OCI-LY7 (cell line): ENCODE measurements at regions not wholly inside any gene's neighbourhood (a gene's known extent, or its start where the extent isn't known, plus 50 kb on each side); places are given as distances from the start of the nearest gene placed in this dataset.

Experiments
- BruUV-seq: library from RNA; stranded (reverse); fragments of 400-500 nt; replicated peaks from 2 replicates; lab custom pipeline; 2021; lab: Mats Ljungman, UMichigan
- CTCF ChIA-PET: fragments of 300-600 bp; sonication (Branson Sonifier 250); formaldehyde crosslinking; loops from one replicate; lab custom pipeline; 2022; ENCODE audit warnings: antibody characterized with exemption; ENCODE audit not compliant: unreplicated experiment; lab: Charles Lee
- POLR2A ChIA-PET: fragments of 300-600 bp; sonication (Branson Sonifier 250); formaldehyde crosslinking; loops from one replicate; lab custom pipeline; 2022; ENCODE audit warnings: antibody characterized with exemption; lab: Charles Lee
- DNase-seq: peaks from one replicate; pipeline ENCODE4 v3.0.0-alpha.2; 2015; ENCODE audit warnings: low spot score
- H2AFZ ChIP-seq: fragments of 200-600 bp; sonication (generic), shearing (Covaris generic); 2 replicates; pipeline ENCODE4 v1.6.1; 2014; ENCODE audit warnings: mild to moderate bottlenecking, antibody characterized with exemption, low read length, moderate library complexity
- H3K27ac ChIP-seq: fragments of 200-600 bp; sonication (generic); 2 replicates; pipeline ENCODE4 v1.5.1; 2014; ENCODE audit warnings: mixed run types, low read depth, mild to moderate bottlenecking, moderate library complexity, low read length, inconsistent platforms; ENCODE audit not compliant: poor library complexity, severe bottlenecking
- H3K36me3 ChIP-seq: fragments of 200-600 bp; sonication (generic); 2 replicates; pipeline ENCODE4 v1.6.1; 2014; ENCODE audit warnings: mild to moderate bottlenecking, antibody characterized with exemption, low read length, moderate library complexity, mixed read lengths; ENCODE audit not compliant: insufficient read depth
- H3K4me1 ChIP-seq: fragments of 200-600 bp; sonication (generic); 2 replicates; pipeline ENCODE4 v1.5.1; 2014; ENCODE audit warnings: mild to moderate bottlenecking, low read length; ENCODE audit not compliant: insufficient read depth, poor library complexity, severe bottlenecking
- H3K4me2 ChIP-seq: fragments of 200-600 bp; sonication (generic); 2 replicates; pipeline ENCODE4 v1.6.1; 2014; ENCODE audit warnings: mild to moderate bottlenecking, low read length
- H3K4me3 ChIP-seq: fragments of 200-600 bp; sonication (generic); 2 replicates; pipeline ENCODE4 v1.5.1; 2014; ENCODE audit warnings: mild to moderate bottlenecking, low read depth, low read length; ENCODE audit not compliant: poor library complexity, severe bottlenecking
- H3K79me2 ChIP-seq: fragments of 200-600 bp; sonication (generic); 2 replicates; pipeline ENCODE4 v1.6.1; 2016; ENCODE audit warnings: low read depth, mild to moderate bottlenecking, low read length, moderate library complexity, mixed read lengths; ENCODE audit not compliant: insufficient read depth
- H3K9me2 ChIP-seq: fragments of 200-600 bp; sonication (generic); 2 replicates; pipeline ENCODE4 v1.6.1; 2016; ENCODE audit warnings: mild to moderate bottlenecking, low read length, mixed read lengths; ENCODE audit not compliant: insufficient read depth
- H3K9me3 ChIP-seq: fragments of 200-600 bp; sonication (generic); 2 replicates; pipeline ENCODE4 v1.6.1; 2014; ENCODE audit warnings: mild to moderate bottlenecking, mixed run types, low read length, mixed read lengths
- H4K20me1 ChIP-seq: fragments of 200-600 bp; sonication (generic); 2 replicates; pipeline ENCODE4 v1.6.1; 2014; ENCODE audit warnings: mild to moderate bottlenecking, antibody characterized with exemption, low read length, moderate library complexity, mixed read lengths; ENCODE audit not compliant: insufficient read depth
- EZH2phosphoT487 ChIP-seq: fragments of 200-600 bp; sonication (generic); IDR thresholded peaks from 2 replicates; pipeline ENCODE4 v1.6.1; 2018; ENCODE audit warnings: low read depth, borderline replicate concordance, mild to moderate bottlenecking, mixed run types, antibody characterized with exemption, low read length, moderate library complexity, mixed read lengths
- intact Hi-C: fragments of 100-400 bp; cut with micrococcal nuclease; formaldehyde crosslinking; loops from one replicate; pipeline ENCODE4 v1.10.0; 2022; ENCODE audit not compliant: unreplicated experiment
- TF ChIP-seq, protein P1 (sequence below): fragments of 200-600 bp; sonication (generic); conservative IDR thresholded peaks from 2 replicates; pipeline ENCODE4 v1.5.1; 2014; ENCODE audit warnings: mild to moderate bottlenecking, antibody characterized with exemption, low read length, moderate library complexity, mixed read lengths

GRCh38 chr13:80101040-80101439 lies 239.9 kb downstream of the SPRY2 start:
- POLR2A ChIA-PET: no interaction called here
- no peak overlapping the region for H3K4me2 ChIP-seq
- H3K79me2 ChIP-seq: no peaks in the 10 kb centered on the region
- no peaks in the 10 kb centered on the region for H3K9me2 ChIP-seq
- TF ChIP-seq EZH2phosphoT487: no peak
- H3K36me3 ChIP-seq: no peaks in the 10 kb centered on the region
- no peak overlapping the region for H3K27ac ChIP-seq
- no TSS peak for BruUV-seq
- H3K4me3 ChIP-seq: no peak overlapping the region
- intact Hi-C loops: no loop called here
- no peaks in the 10 kb centered on the region for H3K4me1 ChIP-seq
- DNase-seq: no peak
- no peak overlapping the region for H2AFZ ChIP-seq
- CTCF ChIA-PET: no interaction called here
- no peaks in the 10 kb centered on the region for H4K20me1 ChIP-seq
- no peaks in the 10 kb centered on the region for H3K9me3 ChIP-seq

DNA sequence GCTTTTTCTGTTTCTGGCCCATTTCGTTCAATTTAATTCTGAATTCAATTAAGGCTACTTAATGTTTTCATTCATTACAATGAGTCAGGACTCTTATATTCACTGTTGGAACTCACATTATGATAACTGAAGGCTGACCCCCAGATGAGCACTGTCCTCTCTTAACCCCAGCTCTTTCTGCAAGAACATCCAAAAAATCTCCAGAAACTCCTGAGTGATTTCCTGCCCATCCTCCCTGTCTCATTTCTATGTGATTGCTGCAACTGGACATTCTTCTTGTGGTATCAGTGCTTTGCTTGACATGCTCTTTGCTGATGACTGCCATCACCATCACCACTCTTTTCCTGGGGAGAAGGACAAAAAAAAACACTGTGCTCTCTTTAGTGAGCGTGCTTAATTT lies 240.3 kb downstream of the SPRY2 start:
- H3K36me3 ChIP-seq: no peaks in the 10 kb centered on the region
- ChIA-PET POLR2A (no interaction called here), CTCF (no interaction called here)
- H3K9me3 ChIP-seq: no peaks in the 10 kb centered on the region
- H3K9me2 ChIP-seq: no peaks in the 10 kb centered on the region
- H3K4me1 ChIP-seq: no peaks in the 10 kb centered on the region
- no peaks in the 10 kb centered on the region for H3K79me2 ChIP-seq
- H4K20me1 ChIP-seq: no peaks in the 10 kb centered on the region
- no peak overlapping the region for H3K4me2 ChIP-seq
- no TSS peak for BruUV-seq
- no peak for TF ChIP-seq EZH2phosphoT487
- H3K27ac ChIP-seq: no peak overlapping the region
- no peak overlapping the region for H2AFZ ChIP-seq
- no peak overlapping the region for H3K4me3 ChIP-seq
- no peak for DNase-seq
- intact Hi-C loops: no loop called here

DNA sequence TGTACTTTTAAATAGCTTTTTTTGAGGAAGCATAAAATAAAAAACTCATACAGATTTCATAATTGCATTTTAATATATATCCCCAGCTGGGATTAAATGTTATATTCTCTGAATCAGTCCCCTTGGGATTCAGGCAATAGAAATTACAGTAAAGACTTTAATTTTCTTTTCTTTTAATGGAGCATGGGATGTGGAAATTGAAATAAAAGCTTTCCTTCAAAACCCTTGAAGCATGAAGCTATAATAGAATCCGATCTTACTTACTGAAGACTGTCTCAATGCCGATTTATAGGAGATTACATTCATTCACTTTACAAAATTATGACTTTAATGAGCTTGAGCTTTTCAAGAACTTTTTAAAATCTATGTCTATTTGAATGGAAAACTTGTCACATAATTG lies 243.4 kb downstream of the SPRY2 start:
- no peak overlapping the region for H3K27ac ChIP-seq
- intact Hi-C loops: no loop called here
- H3K4me3 ChIP-seq: no peak overlapping the region
- no peaks in the 10 kb centered on the region for H4K20me1 ChIP-seq
- TF ChIP-seq EZH2phosphoT487: no peak
- TF ChIP-seq, protein P1, sequence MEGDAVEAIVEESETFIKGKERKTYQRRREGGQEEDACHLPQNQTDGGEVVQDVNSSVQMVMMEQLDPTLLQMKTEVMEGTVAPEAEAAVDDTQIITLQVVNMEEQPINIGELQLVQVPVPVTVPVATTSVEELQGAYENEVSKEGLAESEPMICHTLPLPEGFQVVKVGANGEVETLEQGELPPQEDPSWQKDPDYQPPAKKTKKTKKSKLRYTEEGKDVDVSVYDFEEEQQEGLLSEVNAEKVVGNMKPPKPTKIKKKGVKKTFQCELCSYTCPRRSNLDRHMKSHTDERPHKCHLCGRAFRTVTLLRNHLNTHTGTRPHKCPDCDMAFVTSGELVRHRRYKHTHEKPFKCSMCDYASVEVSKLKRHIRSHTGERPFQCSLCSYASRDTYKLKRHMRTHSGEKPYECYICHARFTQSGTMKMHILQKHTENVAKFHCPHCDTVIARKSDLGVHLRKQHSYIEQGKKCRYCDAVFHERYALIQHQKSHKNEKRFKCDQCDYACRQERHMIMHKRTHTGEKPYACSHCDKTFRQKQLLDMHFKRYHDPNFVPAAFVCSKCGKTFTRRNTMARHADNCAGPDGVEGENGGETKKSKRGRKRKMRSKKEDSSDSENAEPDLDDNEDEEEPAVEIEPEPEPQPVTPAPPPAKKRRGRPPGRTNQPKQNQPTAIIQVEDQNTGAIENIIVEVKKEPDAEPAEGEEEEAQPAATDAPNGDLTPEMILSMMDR: no peak
- no peaks in the 10 kb centered on the region for H3K9me2 ChIP-seq
- H2AFZ ChIP-seq: no peak overlapping the region
- BruUV-seq: no TSS peak
- ChIA-PET POLR2A (no interaction called here), CTCF (no interaction called here)
- no peak overlapping the region for H3K4me2 ChIP-seq
- no peaks in the 10 kb centered on the region for H3K79me2 ChIP-seq
- H3K4me1 ChIP-seq: no peaks in the 10 kb centered on the region
- no peaks in the 10 kb centered on the region for H3K9me3 ChIP-seq
- DNase-seq: no peak
- no peaks in the 10 kb centered on the region for H3K36me3 ChIP-seq

- H3K4me3 ChIP-seq: no peak overlapping the region
Observed at GRCh38 chr13:80096383-80096782, 244.5 kb downstream of the SPRY2 start.

More at GRCh38 chr13:80096383-80096782, 244.5 kb downstream of the SPRY2 start:
- Histone ChIP-seq H3K4me2 (no peak overlapping the region), H3K27ac (no peak overlapping the region), H3K36me3 (no peaks in the 10 kb centered on the region), H3K9me2 (no peaks in the 10 kb centered on the region), H2AFZ (no peak overlapping the region), H3K79me2 (no peaks in the 10 kb centered on the region), H3K4me1 (no peaks in the 10 kb centered on the region), H4K20me1 (no peaks in the 10 kb centered on the region), H3K9me3 (no peaks in the 10 kb centered on the region)
- TF ChIP-seq, protein P1: no peak
- no peak for TF ChIP-seq EZH2phosphoT487
- BruUV-seq: no TSS peak
- no peak for DNase-seq
- POLR2A ChIA-PET: no interaction called here
- CTCF ChIA-PET: no interaction called here
- intact Hi-C loops: no loop called here
